Chondrocyte (in vitro differentiated cells): ENCODE measurements at regions not wholly inside any gene's neighbourhood (a gene's known extent, or its start where the extent isn't known, plus 50 kb on each side); places are given as distances from the start of the nearest gene placed in this dataset.
"Not testable (repeated sequence)": the region's sequence is repeated elsewhere in the genome, so short reads cannot be mapped to it uniquely, and the experiment has no call there.

ENCODE experiments used
- DNase-seq: peaks from one replicate; pipeline ENCODE4 v3.0.0; 2021; ENCODE audit warnings: mixed read lengths, low spot score
- H3K27ac Mint-ChIP-seq: one replicate; pipeline ENCODE4 v1.8.0; 2021; ENCODE audit warnings: mild to moderate bottlenecking, moderate library complexity, mixed read lengths; ENCODE audit not compliant: unreplicated experiment
- H3K27me3 Mint-ChIP-seq: 2 replicates; pipeline ENCODE4 v1.8.0; 2021; ENCODE audit warnings: low read depth, mixed read lengths
- H3K36me3 Mint-ChIP-seq: 2 replicates; pipeline ENCODE4 v1.8.0; 2021; ENCODE audit warnings: low read depth, mixed read lengths
- H3K4me1 Mint-ChIP-seq: 2 replicates; pipeline ENCODE4 v1.8.0; 2021; ENCODE audit warnings: low read depth, mild to moderate bottlenecking, mixed read lengths
- H3K4me3 Mint-ChIP-seq: one replicate; pipeline ENCODE4 v1.8.0; 2021; ENCODE audit warnings: mild to moderate bottlenecking, moderate library complexity, mixed read lengths; ENCODE audit not compliant: unreplicated experiment
- H3K9me3 Mint-ChIP-seq: 2 replicates; pipeline ENCODE4 v1.8.0; 2021; ENCODE audit warnings: low read depth, mixed read lengths
- CTCF ChIP-seq: fragments of 200-600 bp; sonication (generic); IDR thresholded peaks from 2 replicates; pipeline ENCODE4 v1.5.0; 2021; ENCODE audit warnings: antibody characterized with exemption, mild to moderate bottlenecking, moderate library complexity

GRCh38 chr6:170036916-170037315, 254.0 kb downstream of the DLL1 start:
- no peak for TF ChIP-seq CTCF

GRCh38 chr6:170036367-170036766, 254.5 kb downstream of the DLL1 start:
- Mint-ChIP-seq H3K27me3 (peaks cover 16% of the 10 kb centered on the region), H3K9me3 (peaks cover 21% of the 10 kb centered on the region)
- not testable (repeated sequence) for H3K4me1 Mint-ChIP-seq, H3K27ac Mint-ChIP-seq, H3K4me3 Mint-ChIP-seq, DNase-seq, H3K36me3 Mint-ChIP-seq

More at GRCh38 chr6:170036916-170037315, 254.0 kb downstream of the DLL1 start:
- peak; percentile 26 for DNase-seq
- no peak overlapping the region for H3K4me3 Mint-ChIP-seq
- peaks cover 21% of the 10 kb centered on the region for H3K9me3 Mint-ChIP-seq
- peaks cover 18% of the 10 kb centered on the region for H3K27me3 Mint-ChIP-seq
- no peak overlapping the region for H3K27ac Mint-ChIP-seq
- peaks cover 4% of the 10 kb centered on the region for H3K4me1 Mint-ChIP-seq
- peaks cover 6% of the 10 kb centered on the region for H3K36me3 Mint-ChIP-seq

DNA sequence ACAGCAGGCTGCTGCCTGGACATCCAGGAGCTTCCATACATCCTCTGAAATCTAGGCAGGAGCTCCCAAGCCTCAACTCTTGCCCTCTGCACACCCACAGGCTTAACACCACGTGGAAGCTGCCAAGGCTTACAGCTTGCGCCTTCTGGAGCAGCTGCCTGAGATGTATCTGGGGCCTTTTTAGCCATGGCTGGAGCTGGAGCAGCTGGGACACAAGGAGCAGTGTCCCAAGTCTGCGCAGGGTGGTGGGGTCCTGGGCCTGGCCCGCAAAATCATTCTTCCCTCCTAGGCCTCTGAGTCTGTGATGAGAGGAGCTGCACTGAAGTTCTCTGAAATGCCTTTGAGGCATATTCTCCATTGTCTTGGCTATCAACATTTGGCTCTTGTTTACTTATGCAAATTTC, 255.0 kb downstream of the DLL1 start:
- Mint-ChIP-seq H3K4me3 (no peak overlapping the region), H3K9me3 (peaks cover 21% of the 10 kb centered on the region), H3K27ac (no peak overlapping the region), H3K27me3 (peaks cover 12% of the 10 kb centered on the region), H3K4me1 (peaks cover 4% of the 10 kb centered on the region), H3K36me3 (peaks cover 6% of the 10 kb centered on the region)
- peak; percentile 26 for DNase-seq
- no peak for TF ChIP-seq CTCF

DNA sequence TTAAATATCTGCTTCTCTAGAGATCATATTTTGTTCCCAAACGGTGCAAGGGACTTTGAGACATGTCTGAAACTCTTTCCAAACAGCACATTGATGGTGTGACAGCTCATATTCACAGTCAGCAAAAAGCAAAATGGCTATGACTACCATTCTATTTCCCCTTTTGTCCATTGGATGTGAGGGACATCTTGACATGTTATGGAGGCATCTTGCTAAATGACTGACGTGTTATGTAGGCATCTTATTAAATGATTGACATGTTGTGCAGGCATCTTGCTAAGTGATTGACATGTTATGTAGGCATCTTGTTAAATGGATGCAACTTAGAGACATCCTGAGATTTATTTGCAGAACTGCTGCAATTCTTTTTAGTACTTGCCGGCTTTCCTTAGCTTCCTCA, 255.8 kb downstream of the DLL1 start:
- peaks cover 8% of the 10 kb centered on the region for H3K27me3 Mint-ChIP-seq
- peaks cover 21% of the 10 kb centered on the region for H3K9me3 Mint-ChIP-seq
- H3K4me1 Mint-ChIP-seq, result peaks cover 4% of the 10 kb centered on the region
- no peak overlapping the region for H3K4me3 Mint-ChIP-seq
- H3K27ac Mint-ChIP-seq, result no peak overlapping the region
- TF ChIP-seq CTCF, result no peak
- H3K36me3 Mint-ChIP-seq, result peaks cover 6% of the 10 kb centered on the region
- no peak for DNase-seq

DNA sequence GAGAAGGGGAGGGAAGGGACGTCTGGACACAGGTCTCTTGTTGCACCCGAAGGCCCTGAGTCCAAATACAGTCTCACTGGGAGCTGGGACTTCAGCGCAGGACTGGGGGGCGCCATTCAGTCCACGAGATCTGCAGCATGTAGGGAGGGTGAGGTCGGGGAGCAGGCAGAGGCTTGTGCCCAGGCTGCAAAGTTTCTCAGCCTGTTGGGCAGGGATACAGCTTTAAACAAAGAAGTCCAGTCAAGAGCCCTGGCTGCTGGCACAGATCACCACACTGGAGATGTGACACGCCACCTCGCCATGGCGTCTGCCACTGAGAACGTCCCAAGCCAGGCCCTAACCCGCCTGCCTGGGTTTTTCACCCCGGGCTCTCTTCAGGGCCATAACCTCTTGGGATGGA, 256.6 kb downstream of the DLL1 start:
- no peak overlapping the region for H3K27ac Mint-ChIP-seq
- H3K4me3 Mint-ChIP-seq, result no peak overlapping the region
- peaks cover 8% of the 10 kb centered on the region for H3K27me3 Mint-ChIP-seq
- peaks cover 6% of the 10 kb centered on the region for H3K36me3 Mint-ChIP-seq
- no peak for TF ChIP-seq CTCF
- H3K9me3 Mint-ChIP-seq, result peaks cover 21% of the 10 kb centered on the region
- H3K4me1 Mint-ChIP-seq, result peaks cover 4% of the 10 kb centered on the region
- DNase-seq, result peak; percentile 52

DNA sequence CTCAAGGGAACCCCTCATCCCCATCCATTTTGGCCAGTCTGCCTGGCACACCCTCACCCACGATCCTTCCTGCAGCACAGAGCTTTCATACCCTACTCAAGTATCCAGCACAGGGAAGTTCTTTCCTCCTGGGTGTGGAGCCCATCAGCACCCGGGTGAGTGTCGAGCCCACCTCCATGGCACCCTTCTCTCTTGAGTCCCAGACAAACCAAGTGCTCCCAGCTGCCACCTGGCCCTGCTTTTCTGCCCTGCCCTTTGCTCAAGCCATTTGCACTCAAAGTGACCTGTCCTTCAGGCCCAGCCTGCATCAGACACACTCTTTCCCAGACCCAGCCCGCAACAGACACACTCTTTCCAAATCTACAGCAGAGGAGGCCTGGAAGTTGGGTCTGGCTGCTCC, 257.2 kb downstream of the DLL1 start:
- H3K36me3 Mint-ChIP-seq, result peaks cover 6% of the 10 kb centered on the region
- H3K4me3 Mint-ChIP-seq, result no peak overlapping the region
- TF ChIP-seq CTCF, result no peak
- H3K4me1 Mint-ChIP-seq, result peaks cover 4% of the 10 kb centered on the region
- peaks cover 21% of the 10 kb centered on the region for H3K9me3 Mint-ChIP-seq
- DNase-seq, result peak; percentile 59
- no peak overlapping the region for H3K27ac Mint-ChIP-seq
- peaks cover 8% of the 10 kb centered on the region for H3K27me3 Mint-ChIP-seq
